GM18909 (cell line): ENCODE measurements at regions not wholly inside any gene's neighbourhood (a gene's known extent, or its start where the extent isn't known, plus 50 kb on each side); places are given as distances from the start of the nearest gene placed in this dataset.

Source experiments
- ATAC-seq: cut with Tn5 transposase; IDR thresholded peaks from one replicate; pipeline ENCODE4 v1.9.1; 2021; ENCODE audit warnings: mild to moderate bottlenecking; ENCODE audit not compliant: unreplicated experiment, poor library complexity

GRCh38 chr5:4233671-4234070 is 638.0 kb downstream of the IRX1 start:
- no peak for ATAC-seq

GRCh38 chr5:4243479-4244264 is 648.0 kb downstream of the IRX1 start:
- no peak for ATAC-seq

- no peak for ATAC-seq
Measured at GRCh38 chr5:4244306-4244705, 648.7 kb downstream of the IRX1 start.

- no peak for ATAC-seq
Measured at GRCh38 chr5:4245076-4245475, 649.4 kb downstream of the IRX1 start.

- ATAC-seq: no peak
Measured at GRCh38 chr5:4245511-4245910, 649.9 kb downstream of the IRX1 start.

- no peak for ATAC-seq
Measured at GRCh38 chr5:4246447-4246846, 650.8 kb downstream of the IRX1 start.

- no peak for ATAC-seq
Measured at GRCh38 chr5:4250254-4250653, 654.6 kb downstream of the IRX1 start.

- no peak for ATAC-seq
Measured at GRCh38 chr5:4252385-4252784, 656.8 kb downstream of the IRX1 start.

- ATAC-seq: no peak
Measured at GRCh38 chr5:4254736-4255135, 659.1 kb downstream of the IRX1 start.

- ATAC-seq: no peak
Measured at GRCh38 chr5:4255441-4255840, 659.8 kb downstream of the IRX1 start.

- no peak for ATAC-seq
Measured at GRCh38 chr5:4258170-4258569, 662.5 kb downstream of the IRX1 start.

GRCh38 chr5:4271193-4271592 is 675.6 kb downstream of the IRX1 start:
- ATAC-seq: no peak

GRCh38 chr5:4275232-4275631 is 679.6 kb downstream of the IRX1 start:
- ATAC-seq: no peak

GRCh38 chr5:4294878-4295277 is 699.2 kb downstream of the IRX1 start:
- no peak for ATAC-seq

GRCh38 chr5:4295663-4296339 is 700.2 kb downstream of the IRX1 start:
- ATAC-seq: no peak

GRCh38 chr5:4306057-4306456 is 710.4 kb downstream of the IRX1 start:
- ATAC-seq: no peak

GRCh38 chr5:4309026-4309425 is 713.4 kb downstream of the IRX1 start:
- ATAC-seq: no peak

GRCh38 chr5:4313138-4313537 is 717.5 kb downstream of the IRX1 start:
- no peak for ATAC-seq

- no peak for ATAC-seq
Measured at GRCh38 chr5:4319478-4320128, 724.0 kb downstream of the IRX1 start.

GRCh38 chr5:4330327-4330726 is 734.7 kb downstream of the IRX1 start:
- ATAC-seq: no peak

- ATAC-seq: no peak
Measured at GRCh38 chr5:4335078-4335477, 739.4 kb downstream of the IRX1 start.
